Fibroblast of mammary gland (primary cell): ENCODE measurements at regions not wholly inside any gene's neighbourhood (a gene's known extent, or its start where the extent isn't known, plus 50 kb on each side); places are given as distances from the start of the nearest gene placed in this dataset.
A peak's percentile ranks its signal among the peaks of the same experiment; 100 is the strongest.

ENCODE experiments used
- DNase-seq: peaks from one replicate; pipeline ENCODE4 v3.0.0-alpha.2; 2010; ENCODE audit warnings: low read depth
- H3K4me3 ChIP-seq: 2 replicates; pipeline ENCODE4 v1.5.1; 2011; ENCODE audit warnings: low read depth, mild to moderate bottlenecking, low read length, moderate library complexity; ENCODE audit not compliant: control insufficient read depth
- TF ChIP-seq, protein P1 (sequence below): conservative IDR thresholded peaks from 2 replicates; pipeline ENCODE4 v1.5.1; 2011; ENCODE audit warnings: low read depth, low read length, inconsistent platforms; ENCODE audit not compliant: control insufficient read depth, insufficient read depth

GRCh38 chr16:17654142-17654541, 183.4 kb upstream of the XYLT1 start:
- TF ChIP-seq, protein P1, sequence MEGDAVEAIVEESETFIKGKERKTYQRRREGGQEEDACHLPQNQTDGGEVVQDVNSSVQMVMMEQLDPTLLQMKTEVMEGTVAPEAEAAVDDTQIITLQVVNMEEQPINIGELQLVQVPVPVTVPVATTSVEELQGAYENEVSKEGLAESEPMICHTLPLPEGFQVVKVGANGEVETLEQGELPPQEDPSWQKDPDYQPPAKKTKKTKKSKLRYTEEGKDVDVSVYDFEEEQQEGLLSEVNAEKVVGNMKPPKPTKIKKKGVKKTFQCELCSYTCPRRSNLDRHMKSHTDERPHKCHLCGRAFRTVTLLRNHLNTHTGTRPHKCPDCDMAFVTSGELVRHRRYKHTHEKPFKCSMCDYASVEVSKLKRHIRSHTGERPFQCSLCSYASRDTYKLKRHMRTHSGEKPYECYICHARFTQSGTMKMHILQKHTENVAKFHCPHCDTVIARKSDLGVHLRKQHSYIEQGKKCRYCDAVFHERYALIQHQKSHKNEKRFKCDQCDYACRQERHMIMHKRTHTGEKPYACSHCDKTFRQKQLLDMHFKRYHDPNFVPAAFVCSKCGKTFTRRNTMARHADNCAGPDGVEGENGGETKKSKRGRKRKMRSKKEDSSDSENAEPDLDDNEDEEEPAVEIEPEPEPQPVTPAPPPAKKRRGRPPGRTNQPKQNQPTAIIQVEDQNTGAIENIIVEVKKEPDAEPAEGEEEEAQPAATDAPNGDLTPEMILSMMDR: no peak
- no peak for DNase-seq
- no peak overlapping the region for H3K4me3 ChIP-seq

DNA sequence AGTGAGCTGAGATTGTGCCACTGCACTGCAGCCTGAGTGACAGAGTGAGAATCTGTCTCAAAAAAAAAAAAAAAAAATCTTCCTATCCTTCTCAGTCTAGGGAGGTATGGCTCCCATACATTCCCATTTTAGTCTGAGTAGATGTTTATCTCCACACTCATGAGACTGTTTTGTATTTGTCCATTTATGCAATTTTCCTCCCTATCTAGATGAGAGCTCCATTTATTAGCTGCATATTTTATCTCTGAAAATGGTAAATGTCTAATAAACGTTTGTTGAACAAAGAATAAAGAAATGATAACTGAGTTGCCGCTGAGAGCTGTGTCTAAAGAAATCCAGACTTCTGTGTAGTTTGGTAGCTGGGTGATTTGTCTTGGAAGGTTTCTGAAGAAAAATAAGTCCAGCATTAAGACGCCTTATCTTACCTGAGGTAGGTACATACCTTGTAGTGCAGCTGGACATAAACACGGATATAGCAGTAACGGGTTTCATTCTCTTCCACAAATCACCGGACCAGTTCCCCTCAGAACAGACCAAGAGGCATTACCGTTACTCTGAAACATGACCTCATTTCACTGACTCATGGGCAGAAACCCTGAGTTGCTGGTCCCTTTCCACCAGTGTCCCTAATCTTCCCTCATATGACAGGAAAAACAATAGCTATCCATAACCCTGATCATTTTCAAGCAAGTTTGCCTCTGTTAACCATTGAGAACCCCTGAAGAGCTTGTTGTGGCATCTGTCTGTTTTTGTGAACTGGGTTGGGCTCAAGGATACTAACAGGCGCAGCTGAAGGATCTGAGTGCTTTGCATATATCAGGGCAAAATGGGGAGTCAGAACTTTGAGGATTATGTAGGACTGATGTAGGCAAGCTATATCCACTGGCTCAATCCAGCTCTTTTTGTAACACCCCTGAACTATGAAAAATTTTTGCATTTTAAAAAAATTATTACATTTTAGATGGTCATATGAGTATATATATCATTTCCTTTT, 177.4 kb upstream of the XYLT1 start:
- DNase-seq: peak; percentile 6
- TF ChIP-seq, protein P1: no peak
- no peak overlapping the region for H3K4me3 ChIP-seq

- no peak for DNase-seq
- TF ChIP-seq, protein P1: no peak
- H3K4me3 ChIP-seq: no peak overlapping the region
Observed at GRCh38 chr16:17643935-17644334, 173.2 kb upstream of the XYLT1 start.

GRCh38 chr16:17641990-17642389, 171.2 kb upstream of the XYLT1 start:
- TF ChIP-seq, protein P1: no peak

GRCh38 chr16:17638134-17638533, 167.4 kb upstream of the XYLT1 start:
- TF ChIP-seq, protein P1: no peak
- no peak overlapping the region for H3K4me3 ChIP-seq
- DNase-seq: no peak

More at GRCh38 chr16:17641990-17642389, 171.2 kb upstream of the XYLT1 start:
- DNase-seq: no peak
- no peak overlapping the region for H3K4me3 ChIP-seq

- H3K4me3 ChIP-seq: no peak overlapping the region
- DNase-seq: no peak
Observed at GRCh38 chr16:17635183-17635582, 164.4 kb upstream of the XYLT1 start.

More at GRCh38 chr16:17635183-17635582, 164.4 kb upstream of the XYLT1 start:
- TF ChIP-seq, protein P1: no peak
